ENCODE measurements at regions not wholly inside any gene's neighbourhood (a gene's known extent, or its start where the extent isn't known, plus 50 kb on each side); places are given as distances from the start of the nearest gene placed in this dataset.
A peak's percentile ranks its signal among the peaks of the same experiment; 100 is the strongest.

- DNase-seq (ENCODE audit: low read depth in 4 of 4, low spot score in 2 of 4) = no peak
These were observed 611.6 kb downstream of the PRELID2 start for GRCh38 chr5:145223582-145223981.

- DNase-seq (ENCODE audit: low read depth in 4 of 4, low spot score in 2 of 4) = no peak
These were observed 612.5 kb downstream of the PRELID2 start for GRCh38 chr5:145222622-145223021.

- DNase-seq (ENCODE audit: low read depth in 4 of 4, low spot score in 2 of 4) = no peak
These were observed 613.7 kb downstream of the PRELID2 start for GRCh38 chr5:145221416-145221815.

DNA sequence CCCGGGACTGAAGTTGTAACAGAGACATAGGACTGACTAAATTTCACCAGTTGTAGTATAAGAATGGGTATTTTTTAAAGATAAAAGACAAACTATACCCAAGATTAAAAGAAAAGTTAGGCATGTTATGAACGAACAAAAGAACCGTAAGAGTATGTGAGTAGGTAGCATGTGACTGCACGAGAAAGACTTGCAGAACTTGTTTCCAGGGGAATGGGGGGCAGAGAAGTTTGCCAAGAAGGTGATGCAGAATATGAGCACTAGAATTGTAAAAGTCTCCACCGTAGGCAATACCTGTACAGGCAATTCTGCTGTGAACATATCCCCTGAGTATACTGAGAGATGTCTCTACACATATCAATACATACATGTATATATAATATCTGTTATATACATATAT is 614.7 kb downstream of the PRELID2 start:
- no peak for DNase-seq (ENCODE audit: low read depth in 4 of 4, low spot score in 2 of 4)

DNA sequence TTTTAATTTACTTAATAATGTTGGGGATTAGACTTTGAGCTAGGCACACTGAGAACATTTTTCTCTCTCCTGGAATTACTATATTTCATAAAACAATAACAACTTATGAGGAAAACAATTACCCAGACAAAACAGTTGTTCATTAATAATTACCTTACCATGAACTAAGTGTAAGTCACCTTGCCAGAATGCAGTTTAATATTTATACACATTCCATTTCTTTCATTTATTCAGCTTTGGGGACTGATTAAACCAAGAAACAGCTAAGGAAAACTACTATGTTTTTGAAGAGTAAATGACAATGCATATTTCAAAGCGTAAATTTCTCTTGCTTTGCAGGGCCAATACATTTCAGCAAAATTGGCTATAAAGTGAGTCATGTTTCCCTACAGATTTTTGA is 616.2 kb downstream of the PRELID2 start:
- DNase-seq (ENCODE audit: low read depth in 4 of 4, low spot score in 2 of 4) = no peak

GRCh38 chr5:145218019-145218418 is 617.1 kb downstream of the PRELID2 start:
- DNase-seq (ENCODE audit: low read depth in 4 of 4, low spot score in 2 of 4) = no peak

- DNase-seq (ENCODE audit: low read depth in 4 of 4, low spot score in 2 of 4) = no peak
These were observed 625.1 kb downstream of the PRELID2 start for GRCh38 chr5:145210020-145210419.

GRCh38 chr5:145205546-145205945 is 629.6 kb downstream of the PRELID2 start:
- no peak for DNase-seq (ENCODE audit: low read depth in 4 of 4, low spot score in 2 of 4)

GRCh38 chr5:145204743-145205142 is 630.4 kb downstream of the PRELID2 start:
- DNase-seq (ENCODE audit: low read depth in 4 of 4, low spot score in 2 of 4) = no peak

DNA sequence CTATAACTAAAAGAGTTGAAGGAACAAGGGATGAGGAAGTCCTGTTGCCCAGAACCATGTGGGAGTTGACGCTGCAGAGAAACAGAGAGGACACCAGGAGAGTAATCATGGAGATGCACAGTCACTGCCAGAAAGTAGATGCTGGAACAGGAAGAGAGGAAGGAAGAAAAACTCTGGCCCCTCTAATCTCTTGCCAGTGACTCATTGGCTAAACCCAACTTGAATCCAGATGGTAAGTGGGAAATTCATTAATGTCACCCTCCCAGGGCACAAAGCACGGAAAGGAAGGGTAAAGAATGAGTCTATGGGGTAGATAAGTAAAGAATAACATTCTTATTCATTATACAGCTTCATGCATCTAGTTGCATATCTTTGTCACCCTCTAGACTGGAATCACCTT is 631.9 kb downstream of the PRELID2 start:
- DNase-seq (ENCODE audit: low read depth in 4 of 4, low spot score in 2 of 4) = no peak

DNA sequence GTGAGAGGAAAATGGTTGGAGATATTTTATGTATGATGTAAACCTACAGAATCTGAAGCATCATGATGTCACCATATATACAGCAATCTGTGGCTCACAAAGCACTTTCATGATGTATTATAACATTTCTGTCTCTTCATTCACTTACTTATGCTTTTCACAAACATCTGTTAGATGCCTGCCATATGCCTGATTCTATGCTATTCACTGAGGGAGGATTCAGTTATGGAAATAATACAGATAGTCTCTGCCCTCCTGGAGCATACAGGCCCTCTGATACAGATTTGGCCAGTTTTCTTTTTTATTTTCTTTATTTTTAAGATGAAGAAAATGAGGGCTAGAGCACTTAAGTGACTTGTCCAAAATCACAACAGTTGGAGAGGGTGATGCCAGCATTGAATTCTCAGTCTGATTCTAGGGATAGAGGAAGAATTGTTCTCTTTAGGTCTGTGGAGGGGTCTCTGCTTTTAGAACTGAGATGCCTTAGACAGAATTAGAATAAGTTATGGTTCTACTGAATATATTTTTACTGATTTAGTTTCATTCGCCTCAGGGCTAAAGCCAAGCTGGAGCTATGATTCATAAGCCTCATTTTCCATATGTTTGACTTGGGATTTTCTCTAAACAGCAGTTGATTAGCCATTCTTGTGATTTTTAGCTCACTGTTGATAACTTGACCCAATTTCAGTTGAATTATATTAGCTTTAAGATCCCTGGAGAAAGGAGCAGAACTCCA is 636.4 kb downstream of the PRELID2 start:
- DNase-seq (ENCODE audit: low read depth in 4 of 4, low spot score in 2 of 4) = no peak

DNA sequence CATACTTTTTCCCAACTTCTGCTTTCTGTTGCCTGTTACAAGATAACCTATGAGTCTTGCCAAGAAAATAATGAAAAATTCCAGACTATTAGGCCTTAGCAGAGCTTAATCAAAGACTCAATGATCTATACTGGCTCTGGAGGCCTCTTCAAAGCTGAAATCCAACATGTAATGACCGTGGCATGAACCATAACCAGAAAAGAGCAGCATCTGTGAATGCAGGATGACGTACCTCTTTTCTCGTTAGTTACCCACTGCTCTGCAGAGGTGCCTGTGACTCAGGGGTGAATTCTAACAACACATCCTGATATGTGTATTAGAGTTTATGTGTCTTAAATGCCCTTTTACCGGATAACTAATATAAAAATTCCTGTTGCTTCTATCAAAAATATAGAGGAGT is 645.4 kb downstream of the PRELID2 start:
- no peak for DNase-seq (ENCODE audit: low read depth in 4 of 4, low spot score in 2 of 4)

- DNase-seq (ENCODE audit: low read depth in 4 of 4, low spot score in 2 of 4) = peak in 2 of 4 donors; percentile 2 to 6
These were observed 654.8 kb downstream of the PRELID2 start for GRCh38 chr5:145180371-145180770.

- no peak for DNase-seq (ENCODE audit: low read depth in 4 of 4, low spot score in 2 of 4)
These were observed 656.3 kb downstream of the PRELID2 start for GRCh38 chr5:145178641-145179523.

DNA sequence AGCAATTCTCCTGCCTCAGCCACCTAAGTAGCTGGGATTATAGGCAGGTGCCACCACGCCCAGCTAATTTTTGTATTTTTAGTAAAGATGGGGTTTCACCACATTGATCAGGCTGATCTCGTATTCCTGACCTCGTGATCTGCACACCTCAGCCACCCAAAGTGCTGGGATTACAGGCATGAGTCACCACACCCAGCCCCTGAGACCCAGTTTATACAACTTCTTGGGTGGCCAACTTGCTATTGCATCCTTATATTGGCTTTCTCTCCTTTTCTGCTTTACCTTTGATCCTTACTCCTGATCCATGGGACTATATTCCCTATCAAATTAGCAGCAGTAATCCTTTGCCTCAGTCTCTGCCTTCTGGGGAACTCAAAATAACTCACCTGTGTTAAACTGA is 659.1 kb downstream of the PRELID2 start:
- DNase-seq (ENCODE audit: low read depth in 4 of 4, low spot score in 2 of 4) = no peak

- DNase-seq (ENCODE audit: low read depth in 4 of 4, low spot score in 2 of 4) = no peak
These were observed 669.0 kb downstream of the PRELID2 start for GRCh38 chr5:145166110-145166509.

GRCh38 chr5:145163876-145164275 is 671.3 kb downstream of the PRELID2 start:
- no peak for DNase-seq (ENCODE audit: low read depth in 4 of 4, low spot score in 2 of 4)

GRCh38 chr5:145162626-145163025 is 672.5 kb downstream of the PRELID2 start:
- no peak for DNase-seq (ENCODE audit: low read depth in 4 of 4, low spot score in 2 of 4)

GRCh38 chr5:145161391-145161790 is 673.8 kb downstream of the PRELID2 start:
- DNase-seq (ENCODE audit: low read depth in 4 of 4, low spot score in 2 of 4) = no peak

DNA sequence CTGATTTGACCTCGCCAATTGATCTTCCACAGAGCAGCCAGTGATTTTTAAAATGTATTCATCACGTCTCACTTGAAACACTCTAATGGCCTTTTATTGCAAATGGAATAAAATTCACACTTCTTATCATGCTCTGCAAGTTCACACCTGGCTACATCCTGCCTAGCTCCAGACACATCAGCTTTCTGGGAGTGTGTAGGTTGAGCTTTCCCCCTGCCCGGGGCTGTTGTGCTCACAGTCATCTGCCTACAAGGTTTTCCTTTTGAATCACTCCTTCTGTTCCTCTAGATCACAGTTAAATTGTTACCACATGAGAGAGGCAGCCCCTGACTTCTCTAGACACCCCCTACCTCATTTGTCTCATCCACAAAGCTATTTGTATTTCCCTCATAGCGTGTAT is 674.5 kb downstream of the PRELID2 start:
- DNase-seq (ENCODE audit: low read depth in 4 of 4, low spot score in 2 of 4) = no peak

DNA sequence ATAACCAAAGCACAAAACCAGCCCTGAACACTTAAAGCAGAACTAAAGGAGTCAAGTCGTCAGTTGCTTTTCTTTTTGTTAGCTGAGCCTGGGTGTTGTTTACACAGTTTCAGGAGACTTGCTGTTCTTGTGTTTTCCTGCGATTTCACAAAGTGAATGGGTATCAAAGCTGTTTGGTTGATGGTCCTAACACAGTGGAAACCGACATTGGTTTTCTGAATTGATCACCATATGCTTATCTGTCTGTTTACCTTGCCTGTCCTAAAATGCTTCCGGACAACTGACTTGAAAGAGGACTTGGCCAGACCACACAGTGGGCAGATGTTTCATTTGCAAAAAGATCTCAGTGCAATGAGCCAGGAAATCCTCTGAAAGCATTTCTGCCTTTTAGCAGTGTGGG is 676.4 kb downstream of the PRELID2 start:
- no peak for DNase-seq (ENCODE audit: low read depth in 4 of 4, low spot score in 2 of 4)

- DNase-seq (ENCODE audit: low read depth in 4 of 4, low spot score in 2 of 4) = no peak
These were observed 677.3 kb downstream of the PRELID2 start for GRCh38 chr5:145157841-145158240.
